NB4 (cell line): ENCODE measurements at regions not wholly inside any gene's neighbourhood (a gene's known extent, or its start where the extent isn't known, plus 50 kb on each side); places are given as distances from the start of the nearest gene placed in this dataset.

Experiments
- CTCF ChIP-seq: IDR thresholded peaks from one replicate; pipeline ENCODE4 v1.5.1; 2012; ENCODE audit warnings: low read depth, low read length
- POLR2A ChIP-seq: IDR thresholded peaks from 2 replicates; pipeline ENCODE4 v1.6.1; 2011; ENCODE audit warnings: mild to moderate bottlenecking; ENCODE audit not compliant: insufficient read length; ENCODE audit errors: extremely low read depth

GRCh38 chr12:67501362-67501761 is 147.2 kb upstream of the DYRK2 start:
- TF ChIP-seq POLR2A (no peak), CTCF (no peak)
